A673 (cell line): ENCODE measurements at regions not wholly inside any gene's neighbourhood (a gene's known extent, or its start where the extent isn't known, plus 50 kb on each side); places are given as distances from the start of the nearest gene placed in this dataset.

Source experiments
- EZH2 ChIP-seq: fragments of 200-600 bp; sonication (generic); IDR thresholded peaks from 2 replicates; pipeline ENCODE4 v1.6.1; 2017; ENCODE audit warnings: borderline replicate concordance, low read depth, mild to moderate bottlenecking, mixed read lengths, antibody characterized with exemption, low read length; ENCODE audit not compliant: poor library complexity, severe bottlenecking
- TF ChIP-seq, protein P1 (sequence below): fragments of 300-800, 200-600 bp; sonication (generic); conservative IDR thresholded peaks from 2 replicates; pipeline ENCODE4 v1.5.1; 2017; ENCODE audit warnings: low read depth, mild to moderate bottlenecking, antibody characterized with exemption, low read length, moderate library complexity, mixed read lengths

- TF ChIP-seq, protein P1, sequence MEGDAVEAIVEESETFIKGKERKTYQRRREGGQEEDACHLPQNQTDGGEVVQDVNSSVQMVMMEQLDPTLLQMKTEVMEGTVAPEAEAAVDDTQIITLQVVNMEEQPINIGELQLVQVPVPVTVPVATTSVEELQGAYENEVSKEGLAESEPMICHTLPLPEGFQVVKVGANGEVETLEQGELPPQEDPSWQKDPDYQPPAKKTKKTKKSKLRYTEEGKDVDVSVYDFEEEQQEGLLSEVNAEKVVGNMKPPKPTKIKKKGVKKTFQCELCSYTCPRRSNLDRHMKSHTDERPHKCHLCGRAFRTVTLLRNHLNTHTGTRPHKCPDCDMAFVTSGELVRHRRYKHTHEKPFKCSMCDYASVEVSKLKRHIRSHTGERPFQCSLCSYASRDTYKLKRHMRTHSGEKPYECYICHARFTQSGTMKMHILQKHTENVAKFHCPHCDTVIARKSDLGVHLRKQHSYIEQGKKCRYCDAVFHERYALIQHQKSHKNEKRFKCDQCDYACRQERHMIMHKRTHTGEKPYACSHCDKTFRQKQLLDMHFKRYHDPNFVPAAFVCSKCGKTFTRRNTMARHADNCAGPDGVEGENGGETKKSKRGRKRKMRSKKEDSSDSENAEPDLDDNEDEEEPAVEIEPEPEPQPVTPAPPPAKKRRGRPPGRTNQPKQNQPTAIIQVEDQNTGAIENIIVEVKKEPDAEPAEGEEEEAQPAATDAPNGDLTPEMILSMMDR, result no peak
- no peak for TF ChIP-seq EZH2
Measured at GRCh38 chr10:10332786-10333185, 684.9 kb upstream of the CELF2 start.
